Osteocyte (in vitro differentiated cells): ENCODE measurements at regions not wholly inside any gene's neighbourhood (a gene's known extent, or its start where the extent isn't known, plus 50 kb on each side); places are given as distances from the start of the nearest gene placed in this dataset.

Experiments used
- DNase-seq: peaks from one replicate; pipeline ENCODE4 v3.0.0; 2021; ENCODE audit warnings: mixed read lengths; ENCODE audit not compliant: unreplicated experiment; ENCODE audit errors: extremely low spot score
- H3K27ac Mint-ChIP-seq: one replicate; pipeline ENCODE4 v1.8.0; 2021; ENCODE audit warnings: mild to moderate bottlenecking, mixed read lengths; ENCODE audit not compliant: unreplicated experiment
- H3K27me3 Mint-ChIP-seq: one replicate; pipeline ENCODE4 v1.8.0; 2021; ENCODE audit warnings: mixed read lengths; ENCODE audit not compliant: unreplicated experiment
- H3K36me3 Mint-ChIP-seq: one replicate; pipeline ENCODE4 v1.8.0; 2021; ENCODE audit warnings: mixed read lengths; ENCODE audit not compliant: unreplicated experiment
- H3K4me1 Mint-ChIP-seq: one replicate; pipeline ENCODE4 v1.8.0; 2021; ENCODE audit warnings: mixed read lengths; ENCODE audit not compliant: unreplicated experiment
- H3K4me3 Mint-ChIP-seq: one replicate; pipeline ENCODE4 v1.8.0; 2021; ENCODE audit warnings: mild to moderate bottlenecking, moderate library complexity, mixed read lengths; ENCODE audit not compliant: unreplicated experiment
- H3K9me3 Mint-ChIP-seq: one replicate; pipeline ENCODE4 v1.8.0; 2021; ENCODE audit warnings: mixed read lengths; ENCODE audit not compliant: unreplicated experiment
- CTCF ChIP-seq: fragments of 200-600 bp; sonication (generic); IDR thresholded peaks from 2 replicates; pipeline ENCODE4 v1.5.0; 2021; ENCODE audit warnings: antibody characterized with exemption, mild to moderate bottlenecking, moderate library complexity

- H3K27ac Mint-ChIP-seq: no peak overlapping the region
- H3K36me3 Mint-ChIP-seq: no peaks in the 10 kb centered on the region
These were observed 185.1 kb upstream of the DDHD1 start for GRCh38 chr14:53338192-53338591.

GRCh38 chr14:53336729-53337128, 183.6 kb upstream of the DDHD1 start:
- Mint-ChIP-seq H3K36me3 (no peaks in the 10 kb centered on the region), H3K4me1 (peaks cover 5% of the 10 kb centered on the region), H3K9me3 (no peaks in the 10 kb centered on the region), H3K27ac (no peak overlapping the region), H3K27me3 (no peaks in the 10 kb centered on the region), H3K4me3 (no peak overlapping the region)
- TF ChIP-seq CTCF: no peak
- no peak for DNase-seq

More at GRCh38 chr14:53338192-53338591, 185.1 kb upstream of the DDHD1 start:
- Mint-ChIP-seq H3K27me3 (no peaks in the 10 kb centered on the region), H3K4me3 (no peak overlapping the region), H3K4me1 (peaks cover 5% of the 10 kb centered on the region), H3K9me3 (no peaks in the 10 kb centered on the region)
- TF ChIP-seq CTCF: no peak
- DNase-seq: no peak

GRCh38 chr14:53333809-53334208, 180.7 kb upstream of the DDHD1 start:
- TF ChIP-seq CTCF: no peak
- DNase-seq: no peak
- peaks cover 5% of the 10 kb centered on the region for H3K4me1 Mint-ChIP-seq
- peaks cover 2% of the 10 kb centered on the region for H3K27me3 Mint-ChIP-seq
- no peaks in the 10 kb centered on the region for H3K36me3 Mint-ChIP-seq
- no peak overlapping the region for H3K27ac Mint-ChIP-seq
- H3K9me3 Mint-ChIP-seq: no peaks in the 10 kb centered on the region
- no peak overlapping the region for H3K4me3 Mint-ChIP-seq

- no peak overlapping the region for H3K4me3 Mint-ChIP-seq
- H3K4me1 Mint-ChIP-seq: no peaks in the 10 kb centered on the region
- DNase-seq: no peak
- H3K27me3 Mint-ChIP-seq: peaks cover 4% of the 10 kb centered on the region
- no peaks in the 10 kb centered on the region for H3K36me3 Mint-ChIP-seq
- no peak for TF ChIP-seq CTCF
- H3K9me3 Mint-ChIP-seq: no peaks in the 10 kb centered on the region
- H3K27ac Mint-ChIP-seq: no peak overlapping the region
These were observed 178.8 kb upstream of the DDHD1 start for GRCh38 chr14:53331921-53332320.

GRCh38 chr14:53331247-53331646, 178.1 kb upstream of the DDHD1 start:
- Mint-ChIP-seq H3K4me1 (no peaks in the 10 kb centered on the region), H3K36me3 (no peaks in the 10 kb centered on the region), H3K27ac (no peak overlapping the region), H3K4me3 (no peak overlapping the region), H3K9me3 (no peaks in the 10 kb centered on the region), H3K27me3 (peaks cover 6% of the 10 kb centered on the region)
- no peak for TF ChIP-seq CTCF
- no peak for DNase-seq
